Gastrocnemius medialis (tissue), 4 donors: ENCODE measurements at regions not wholly inside any gene's neighbourhood (a gene's known extent, or its start where the extent isn't known, plus 50 kb on each side); places are given as distances from the start of the nearest gene placed in this dataset.
"Not testable (repeated sequence)": the region's sequence is repeated elsewhere in the genome, so short reads cannot be mapped to it uniquely, and the experiment has no call there.

Experiments
- ATAC-seq, 2 donors: fragments of 150-250 bp; one replicate each; pipeline ENCODE4 v1.9.1; 2016
- DNase-seq, 2 donors: peaks; one replicate each; pipeline ENCODE4 v3.0.0-alpha.2; 2019
- H3K27ac ChIP-seq, 4 donors: fragments of 200-600 bp; sonication (generic); 1 replicate in 1 of 4; 2 replicates in 3 of 4; pipeline ENCODE4 v1.5.1; 2016 to 2018; ENCODE audit warnings: mild to moderate bottlenecking in 2 of 4, moderate library complexity in 1 of 4
- H3K27me3 ChIP-seq, 3 donors: fragments of 200-600 bp; sonication (generic) in 2 of 3; 1 replicate in 1 of 3; 2 replicates in 2 of 3; pipeline versions ENCODE4 v1.5.1 to v1.6.0; 2016 to 2019; ENCODE audit warnings: mild to moderate bottlenecking in 1 of 3, moderate library complexity in 1 of 3
- H3K36me3 ChIP-seq, 2 donors: fragments of 200-600 bp; sonication (generic) in 1 of 2; one replicate each; pipeline ENCODE4 v1.5.1; 2017 to 2018
- H3K4me1 ChIP-seq, 2 donors: fragments of 200-600 bp; sonication (generic) in 1 of 2; one replicate each; pipeline ENCODE4 v1.5.1; 2016 to 2017; ENCODE audit warnings: mild to moderate bottlenecking in 2 of 2
- H3K4me3 ChIP-seq, 4 donors: fragments of 200-600 bp; sonication (generic) in 3 of 4; 1 replicate in 1 of 4; 2 replicates in 3 of 4; pipeline ENCODE4 v1.5.1; 2016 to 2019; ENCODE audit warnings: mild to moderate bottlenecking in 2 of 4
- H3K9me3 ChIP-seq, 3 donors: fragments of 200-600 bp; sonication (generic) in 2 of 3; 1 replicate in 1 of 3; 2 replicates in 2 of 3; pipeline ENCODE4 v1.5.1; 2016 to 2019
- POLR2A ChIP-seq, 2 donors: fragments of 450-650 bp; IDR thresholded peaks; one replicate each; pipeline ENCODE4 v1.6.1; 2017; ENCODE audit warnings: antibody characterized with exemption in 2 of 2, mild to moderate bottlenecking in 2 of 2, moderate library complexity in 2 of 2
- in situ Hi-C, 4 donors: fragments of 200-750 bp; cut with MboI; loops; one replicate each; pipeline versions ENCODE4 v1.15.0 to v1.8.0; 2017; ENCODE audit warnings: low sequenced_read_pairs in 4 of 4
- intact Hi-C: fragments of 100-400 bp; cut with DNase I; formaldehyde crosslinking; loops from one replicate; pipeline ENCODE4 v1.15.1; 2023; ENCODE audit warnings: low total_unique reads
- TF ChIP-seq, protein P1 (sequence below), 5 experiments: fragments of 450-650 bp in 3 of 5; fragments of 200-600 bp in 2 of 5; sonication (generic) in 2 of 5; IDR thresholded peaks in 4 of 5; conservative IDR thresholded peaks in 1 of 5; 1 replicate in 4 of 5; 2 replicates in 1 of 5; pipeline ENCODE4 v1.5.1; 2016 to 2019; ENCODE audit warnings: antibody characterized with exemption in 5 of 5, mild to moderate bottlenecking in 3 of 5, moderate library complexity in 3 of 5

DNA sequence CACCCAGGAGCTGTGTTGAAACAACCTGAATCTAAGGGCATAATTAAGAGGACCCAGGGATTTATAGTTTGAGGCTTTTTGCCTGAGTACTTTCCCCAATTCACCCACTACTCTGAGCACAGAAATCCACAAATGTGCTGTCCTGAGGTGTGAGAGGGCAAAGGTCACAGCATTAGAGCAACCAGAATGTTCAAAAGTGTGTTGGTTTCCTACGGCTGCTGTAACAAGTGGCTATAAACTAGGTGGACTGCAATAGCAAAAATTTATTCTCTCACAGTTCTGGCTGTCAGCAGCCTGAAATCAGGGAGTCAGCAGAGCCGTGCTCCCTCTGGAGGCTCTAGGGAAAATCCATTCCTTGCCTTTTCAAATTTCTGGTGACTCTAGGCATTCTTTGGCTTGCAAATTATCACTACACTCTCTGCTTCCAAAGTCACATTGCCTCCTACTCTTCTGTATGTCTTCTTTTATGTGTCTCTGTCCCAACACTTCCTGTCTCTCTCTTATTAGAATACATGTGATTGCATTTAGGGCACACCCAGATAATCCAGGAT, 91.4 kb upstream of the TACR1 start:
- in situ Hi-C loops (no loop called here), intact Hi-C loops (no loop called here)
- no peak for ATAC-seq

DNA sequence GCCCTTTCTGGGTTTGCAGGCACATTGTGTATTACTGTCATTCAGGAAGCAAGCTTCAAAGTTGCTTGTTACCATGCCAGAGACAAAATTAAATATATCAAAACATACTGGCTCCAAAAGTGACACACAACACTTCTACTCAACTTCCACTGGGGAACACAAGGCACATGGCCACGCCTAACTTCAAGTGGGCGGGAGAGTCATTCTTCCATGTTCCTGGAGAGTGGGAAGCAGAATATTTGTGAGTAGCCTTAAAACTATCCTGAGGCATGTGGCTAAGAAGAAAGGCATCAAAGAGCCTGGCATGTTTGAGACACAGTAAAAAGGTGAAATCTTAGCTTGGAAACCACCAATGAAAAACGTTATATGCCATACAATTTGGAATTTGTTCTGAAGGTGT, 90.5 kb upstream of the TACR1 start:
- no peaks in the 10 kb centered on the region for H3K4me1 ChIP-seq
- intact Hi-C loops, result no loop called here
- no peaks in the 10 kb centered on the region for H3K9me3 ChIP-seq
- DNase-seq (no peak), ATAC-seq (no peak)
- no peaks in the 10 kb centered on the region for H3K27me3 ChIP-seq
- no peak overlapping the region for H3K4me3 ChIP-seq
- in situ Hi-C loops, result no loop called here
- TF ChIP-seq POLR2A (IDR thresholded peaks at IDR 0.05), result no peak
- TF ChIP-seq, protein P1, sequence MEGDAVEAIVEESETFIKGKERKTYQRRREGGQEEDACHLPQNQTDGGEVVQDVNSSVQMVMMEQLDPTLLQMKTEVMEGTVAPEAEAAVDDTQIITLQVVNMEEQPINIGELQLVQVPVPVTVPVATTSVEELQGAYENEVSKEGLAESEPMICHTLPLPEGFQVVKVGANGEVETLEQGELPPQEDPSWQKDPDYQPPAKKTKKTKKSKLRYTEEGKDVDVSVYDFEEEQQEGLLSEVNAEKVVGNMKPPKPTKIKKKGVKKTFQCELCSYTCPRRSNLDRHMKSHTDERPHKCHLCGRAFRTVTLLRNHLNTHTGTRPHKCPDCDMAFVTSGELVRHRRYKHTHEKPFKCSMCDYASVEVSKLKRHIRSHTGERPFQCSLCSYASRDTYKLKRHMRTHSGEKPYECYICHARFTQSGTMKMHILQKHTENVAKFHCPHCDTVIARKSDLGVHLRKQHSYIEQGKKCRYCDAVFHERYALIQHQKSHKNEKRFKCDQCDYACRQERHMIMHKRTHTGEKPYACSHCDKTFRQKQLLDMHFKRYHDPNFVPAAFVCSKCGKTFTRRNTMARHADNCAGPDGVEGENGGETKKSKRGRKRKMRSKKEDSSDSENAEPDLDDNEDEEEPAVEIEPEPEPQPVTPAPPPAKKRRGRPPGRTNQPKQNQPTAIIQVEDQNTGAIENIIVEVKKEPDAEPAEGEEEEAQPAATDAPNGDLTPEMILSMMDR (IDR thresholded peaks at IDR 0.05 in 4 of 5, conservative IDR thresholded peaks at IDR 0.05 in 1 of 5), result no peak
- H3K27ac ChIP-seq, result no peak overlapping the region
- no peaks in the 10 kb centered on the region for H3K36me3 ChIP-seq

More for the DNA sequence above, 91.4 kb upstream of the TACR1 start:
- H3K27ac ChIP-seq, result no peak overlapping the region
- TF ChIP-seq POLR2A (IDR thresholded peaks at IDR 0.05), result no peak
- TF ChIP-seq, protein P1 (IDR thresholded peaks at IDR 0.05 in 4 of 5, conservative IDR thresholded peaks at IDR 0.05 in 1 of 5), result no peak
- no peaks in the 10 kb centered on the region for H3K9me3 ChIP-seq
- no peaks in the 10 kb centered on the region for H3K36me3 ChIP-seq
- H3K4me1 ChIP-seq, result no peaks in the 10 kb centered on the region
- no peak for DNase-seq
- H3K27me3 ChIP-seq, result no peaks in the 10 kb centered on the region
- no peak overlapping the region for H3K4me3 ChIP-seq

DNA sequence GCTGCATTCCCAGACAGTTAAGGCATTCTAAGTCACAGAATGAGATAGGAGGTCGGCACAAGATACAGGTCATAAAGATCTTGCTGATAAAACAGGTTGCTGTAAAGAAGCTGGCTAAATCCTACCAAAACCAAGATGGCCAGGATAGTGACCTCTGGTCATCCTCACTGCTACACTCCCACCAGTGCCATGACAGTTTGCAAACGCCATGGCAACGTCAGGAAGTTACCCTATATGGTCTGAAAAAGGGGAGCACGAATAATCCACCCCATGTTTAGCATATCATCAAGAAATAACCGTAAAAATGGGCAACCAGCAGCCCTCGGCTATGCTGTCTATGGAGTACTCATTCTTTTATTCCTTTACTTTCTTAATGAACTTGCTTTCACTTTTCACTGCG, 89.9 kb upstream of the TACR1 start:
- H3K27me3 ChIP-seq, result not testable (repeated sequence)

DNA sequence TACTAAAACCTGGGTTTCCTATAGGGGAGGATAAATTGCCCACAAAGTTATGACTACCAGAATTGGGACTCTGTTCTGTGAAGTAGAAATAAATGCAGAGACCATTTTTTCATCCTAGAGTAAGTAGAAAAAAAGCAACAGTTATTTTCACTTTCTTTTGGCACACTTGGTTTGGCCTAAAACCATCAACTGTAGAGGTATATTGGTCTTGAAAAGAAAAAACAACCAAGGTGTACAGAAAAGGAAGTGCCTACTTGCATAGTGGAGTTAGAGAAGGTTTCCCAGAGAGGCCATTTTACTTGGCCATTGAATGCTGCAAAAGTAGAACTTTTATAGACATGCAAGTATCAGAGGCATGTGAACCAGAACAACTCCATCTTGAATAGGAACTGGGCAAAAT, 89.4 kb upstream of the TACR1 start:
- TF ChIP-seq, protein P1 (IDR thresholded peaks at IDR 0.05 in 4 of 5, conservative IDR thresholded peaks at IDR 0.05 in 1 of 5), result no peak
- no peak for TF ChIP-seq POLR2A (IDR thresholded peaks at IDR 0.05)
- Histone ChIP-seq H3K9me3 (no peaks in the 10 kb centered on the region), H3K36me3 (no peaks in the 10 kb centered on the region), H3K27ac (no peak overlapping the region), H3K4me1 (no peaks in the 10 kb centered on the region), H3K27me3 (no peaks in the 10 kb centered on the region), H3K4me3 (no peak overlapping the region)
- intact Hi-C loops (no loop called here), in situ Hi-C loops (no loop called here)
- ATAC-seq (no peak), DNase-seq (no peak)

More for the DNA sequence above, 89.9 kb upstream of the TACR1 start:
- H3K4me1 ChIP-seq, H3K27ac ChIP-seq, DNase-seq, ATAC-seq, H3K9me3 ChIP-seq, H3K4me3 ChIP-seq, intact Hi-C loops, H3K36me3 ChIP-seq, in situ Hi-C loops: not testable (repeated sequence)

DNA sequence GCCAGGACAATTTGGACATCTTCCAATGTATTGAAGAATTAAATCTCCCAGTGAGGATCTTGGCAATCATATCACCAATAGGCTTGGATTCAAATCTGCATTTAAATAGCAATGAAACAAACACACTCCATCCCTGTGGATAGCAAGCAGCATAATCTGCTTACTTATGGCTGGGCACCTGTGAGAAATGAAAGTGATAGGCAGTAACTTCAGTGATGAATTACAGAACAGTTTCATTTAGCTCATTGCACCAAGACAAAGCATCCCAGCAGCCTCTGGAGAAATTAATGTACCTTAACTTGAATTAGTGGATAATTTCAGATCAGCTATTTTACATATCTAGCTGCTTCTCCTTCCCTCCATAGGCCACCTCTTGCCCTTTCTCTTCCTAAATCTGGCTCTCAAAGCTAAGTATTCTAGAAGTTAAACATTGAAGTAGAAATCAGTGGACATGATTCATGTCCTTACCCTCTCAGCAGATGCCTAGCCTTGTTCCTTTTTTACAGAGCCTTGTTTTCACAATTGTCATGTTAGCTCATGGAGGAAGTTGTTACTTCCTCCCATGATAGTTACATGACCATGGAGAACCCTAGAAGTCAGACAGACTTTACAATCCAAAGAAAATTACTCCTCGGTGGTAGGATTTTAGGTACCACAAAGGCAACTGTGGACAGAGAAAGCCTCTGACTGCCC, 88.5 kb upstream of the TACR1 start:
- Histone ChIP-seq H3K36me3 (no peaks in the 10 kb centered on the region), H3K4me3 (no peak overlapping the region), H3K27ac (no peak overlapping the region), H3K27me3 (no peaks in the 10 kb centered on the region), H3K9me3 (no peaks in the 10 kb centered on the region), H3K4me1 (no peaks in the 10 kb centered on the region)
- TF ChIP-seq POLR2A (IDR thresholded peaks at IDR 0.05), result no peak
- TF ChIP-seq, protein P1 (IDR thresholded peaks at IDR 0.05 in 4 of 5, conservative IDR thresholded peaks at IDR 0.05 in 1 of 5), result no peak
- in situ Hi-C loops (no loop called here), intact Hi-C loops (no loop called here)
- ATAC-seq, result no peak
- no peak for DNase-seq
